ENCODE measurements at regions not wholly inside any gene's neighbourhood (a gene's known extent, or its start where the extent isn't known, plus 50 kb on each side); places are given as distances from the start of the nearest gene placed in this dataset.
"Not testable (repeated sequence)": the region's sequence is repeated elsewhere in the genome, so short reads cannot be mapped to it uniquely, and the experiment has no call there.

DNA sequence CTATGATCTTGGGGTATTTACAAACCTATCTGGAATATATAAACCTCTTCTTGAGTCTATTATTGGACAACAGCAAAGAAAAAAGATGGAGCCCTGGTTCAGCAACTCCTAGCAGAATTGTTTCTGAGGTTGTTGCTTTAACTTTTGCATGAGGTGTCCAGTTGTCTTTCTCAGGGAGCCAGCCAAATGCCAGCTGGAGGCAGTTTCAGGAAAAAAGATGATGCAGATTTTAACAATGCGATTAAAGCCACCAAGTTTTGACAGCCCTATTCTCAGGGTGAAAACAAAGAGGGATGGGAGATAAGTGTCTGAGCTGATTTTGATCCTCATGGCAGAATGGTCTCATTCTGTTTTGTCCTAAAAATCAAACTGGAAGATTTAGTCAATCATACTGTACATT, 181.6 kb upstream of the RASGRP1 start:
- no peak for DNase-seq

DNA sequence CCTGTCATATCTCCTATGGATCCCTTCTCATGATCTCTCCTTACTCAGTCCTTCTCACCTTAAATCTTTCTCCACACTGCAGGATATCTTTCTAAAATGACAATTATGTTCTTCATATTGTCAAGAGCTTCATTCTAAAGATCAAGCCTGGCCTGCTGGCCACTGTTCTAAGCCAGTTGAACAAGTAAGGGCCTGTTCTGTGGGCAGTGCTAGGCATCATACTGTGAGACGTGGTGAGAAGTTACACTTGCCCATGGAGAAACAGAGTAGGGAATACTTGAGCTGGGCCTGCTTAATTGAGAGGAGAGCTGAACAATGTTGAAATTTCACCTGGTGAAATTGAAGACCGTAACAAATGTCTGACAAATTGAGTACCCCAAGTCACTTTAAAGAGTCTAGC, 184.1 kb upstream of the RASGRP1 start:
- no peak for DNase-seq

DNA sequence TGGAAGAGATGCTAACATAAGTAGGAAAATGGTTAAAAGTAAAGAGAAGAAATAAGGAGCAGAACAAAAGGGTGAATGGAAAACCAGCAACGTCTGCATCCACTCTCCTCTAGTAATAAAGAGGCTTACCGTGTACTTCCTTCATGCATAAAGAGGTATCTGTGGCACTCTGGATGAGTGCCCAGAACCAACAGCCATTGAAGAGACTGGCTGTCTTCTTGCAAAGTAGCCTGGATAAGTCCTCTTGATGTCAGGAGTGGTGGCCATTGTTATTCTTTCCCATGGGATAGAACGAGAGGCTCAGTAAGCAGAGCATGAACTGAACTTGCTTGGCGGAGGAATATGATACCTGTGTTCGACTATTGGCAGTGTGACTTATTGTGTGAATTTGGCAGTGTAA, 186.2 kb upstream of the RASGRP1 start:
- no peak for DNase-seq

GRCh38 chr15:38755718-38756117, 191.1 kb upstream of the RASGRP1 start:
- no peak for DNase-seq

GRCh38 chr15:38756441-38756840, 191.8 kb upstream of the RASGRP1 start:
- DNase-seq = no peak

DNA sequence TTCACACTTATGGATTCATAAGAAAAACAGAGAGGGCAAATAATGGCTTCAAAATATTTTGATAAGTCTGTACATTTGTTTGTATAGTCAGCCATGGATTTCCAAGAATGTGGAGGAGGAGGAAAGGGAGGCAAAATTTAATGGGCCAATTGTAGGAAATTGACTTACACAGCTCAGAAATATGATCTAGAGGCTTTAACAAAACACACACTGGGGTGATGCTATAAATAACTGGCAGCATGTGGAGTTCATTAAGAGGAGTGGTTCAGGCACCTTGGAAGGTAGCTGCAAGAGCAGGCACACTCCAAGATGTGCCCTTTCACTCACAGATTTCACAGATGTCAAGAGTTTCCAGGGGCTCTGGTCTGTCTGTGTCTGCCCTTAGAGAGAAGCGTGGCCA, 193.4 kb upstream of the RASGRP1 start:
- no peak for DNase-seq

GRCh38 chr15:38761681-38762080, 197.1 kb upstream of the RASGRP1 start:
- no peak for DNase-seq

DNA sequence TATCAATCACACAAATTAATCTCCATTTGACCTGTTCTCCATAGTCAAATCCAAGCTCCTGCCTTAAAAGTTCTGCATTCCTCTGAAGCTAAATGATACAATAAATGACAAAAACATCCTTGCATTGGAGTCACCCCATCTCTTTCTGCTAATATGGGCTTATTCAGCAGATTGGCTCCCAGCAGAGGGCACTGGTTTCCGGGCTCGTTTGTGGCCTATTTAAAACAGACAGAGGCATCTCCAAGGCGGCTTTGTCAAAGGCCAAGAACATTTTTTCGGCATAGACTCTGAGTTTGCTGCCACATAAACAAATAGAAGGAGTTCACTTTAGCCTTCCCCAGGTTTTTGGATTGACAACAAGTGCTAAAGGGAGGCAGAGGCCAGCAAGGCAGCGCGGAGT, 204.4 kb upstream of the RASGRP1 start:
- no peak for DNase-seq

DNA sequence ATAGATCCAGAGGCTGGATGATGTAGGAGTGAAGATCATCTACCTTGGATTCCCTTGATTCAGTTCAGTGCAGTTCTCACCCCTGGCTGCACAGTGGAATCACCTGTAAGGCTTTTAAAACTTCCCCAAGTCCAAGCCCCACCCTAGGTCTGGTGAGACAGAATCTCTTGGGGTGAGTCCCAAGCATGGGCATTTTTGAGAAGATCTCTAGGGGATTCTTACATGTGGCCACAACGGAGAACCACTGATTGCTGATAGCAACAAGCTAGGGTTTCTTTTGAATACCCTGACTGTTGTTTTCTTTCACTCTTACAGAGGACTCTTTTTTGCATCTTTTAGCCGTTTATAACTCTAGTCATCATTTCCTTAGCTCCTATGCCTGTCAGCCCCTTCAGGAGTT, 204.9 kb upstream of the RASGRP1 start:
- DNase-seq = no peak

DNA sequence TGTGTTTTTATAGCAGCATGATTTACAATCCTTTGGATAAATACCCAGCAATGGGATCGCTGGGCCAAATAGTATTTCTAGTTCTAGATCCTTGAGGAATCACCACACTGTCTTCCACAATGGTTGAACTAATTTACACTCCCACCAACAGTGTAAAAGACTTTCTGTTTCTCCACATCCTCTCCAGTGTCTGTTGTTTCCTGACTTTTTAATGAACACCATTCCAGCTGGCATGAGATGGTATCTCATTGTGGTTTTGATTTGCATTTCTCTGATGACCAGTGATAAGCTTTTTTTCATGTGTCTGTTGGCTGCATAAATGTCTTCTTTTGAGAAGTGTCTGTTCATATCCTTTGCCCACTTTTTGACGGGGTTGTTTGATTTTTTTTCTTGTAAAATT, 209.5 kb upstream of the RASGRP1 start:
- DNase-seq = not testable (repeated sequence)

DNA sequence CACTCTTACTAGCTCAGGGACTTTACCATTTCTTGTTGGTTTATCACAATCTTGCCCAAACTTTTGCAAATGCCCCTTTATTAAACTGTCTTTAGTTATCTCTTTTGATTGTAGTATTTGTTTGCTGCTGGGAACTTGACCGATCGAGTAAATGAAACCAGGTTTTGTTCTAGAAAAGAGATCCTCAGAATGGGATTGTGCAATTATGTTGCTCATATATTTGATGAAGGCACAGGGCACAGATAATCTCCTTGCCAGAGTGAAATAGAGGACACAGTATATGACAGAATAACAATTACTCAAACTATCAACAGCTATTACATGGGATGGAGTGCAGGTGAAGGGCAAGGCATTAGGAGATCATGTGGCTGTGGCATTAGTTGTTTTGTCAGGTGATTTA, 216.6 kb upstream of the RASGRP1 start:
- DNase-seq = no peak

DNA sequence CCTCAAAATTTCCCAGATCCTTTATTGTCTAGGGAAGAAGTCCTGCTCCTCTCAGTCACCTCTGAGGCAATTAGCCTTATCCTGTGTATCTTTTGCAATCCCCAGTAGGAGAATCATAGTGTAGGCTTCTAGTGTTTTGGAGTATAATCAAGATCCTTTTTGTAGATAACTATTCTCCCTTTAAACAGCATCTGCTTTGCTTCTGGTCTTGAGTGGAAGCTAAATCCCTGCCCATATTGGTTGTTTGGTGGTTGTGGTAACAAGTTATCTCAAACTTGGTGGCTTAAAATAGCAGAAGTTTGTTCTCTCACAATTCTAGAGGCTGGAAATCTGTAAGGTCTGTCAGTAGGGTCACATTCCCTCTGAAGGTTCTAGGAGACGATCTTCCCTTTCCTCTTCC, 217.5 kb upstream of the RASGRP1 start:
- no peak for DNase-seq

GRCh38 chr15:38788918-38789317, 224.3 kb upstream of the RASGRP1 start:
- no peak for DNase-seq

DNA sequence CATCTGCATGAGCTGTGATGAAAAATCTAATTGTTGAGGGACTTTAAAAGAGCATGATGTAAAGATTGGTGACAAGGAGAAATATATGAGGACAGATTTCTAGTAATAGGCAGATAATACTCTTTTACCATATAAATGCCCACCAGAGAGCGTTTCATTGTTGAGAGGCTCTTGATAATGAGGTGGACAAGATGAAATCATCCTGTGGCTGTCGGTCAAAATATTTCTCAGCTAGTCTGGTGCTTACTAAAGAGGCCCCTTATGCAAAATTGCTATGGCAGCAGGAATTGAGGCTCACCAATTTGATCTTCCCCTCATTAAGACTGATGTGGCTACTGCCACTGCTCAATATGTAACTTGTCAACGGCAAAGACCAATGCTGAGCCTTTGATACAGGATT, 225.0 kb upstream of the RASGRP1 start:
- DNase-seq = no peak

DNA sequence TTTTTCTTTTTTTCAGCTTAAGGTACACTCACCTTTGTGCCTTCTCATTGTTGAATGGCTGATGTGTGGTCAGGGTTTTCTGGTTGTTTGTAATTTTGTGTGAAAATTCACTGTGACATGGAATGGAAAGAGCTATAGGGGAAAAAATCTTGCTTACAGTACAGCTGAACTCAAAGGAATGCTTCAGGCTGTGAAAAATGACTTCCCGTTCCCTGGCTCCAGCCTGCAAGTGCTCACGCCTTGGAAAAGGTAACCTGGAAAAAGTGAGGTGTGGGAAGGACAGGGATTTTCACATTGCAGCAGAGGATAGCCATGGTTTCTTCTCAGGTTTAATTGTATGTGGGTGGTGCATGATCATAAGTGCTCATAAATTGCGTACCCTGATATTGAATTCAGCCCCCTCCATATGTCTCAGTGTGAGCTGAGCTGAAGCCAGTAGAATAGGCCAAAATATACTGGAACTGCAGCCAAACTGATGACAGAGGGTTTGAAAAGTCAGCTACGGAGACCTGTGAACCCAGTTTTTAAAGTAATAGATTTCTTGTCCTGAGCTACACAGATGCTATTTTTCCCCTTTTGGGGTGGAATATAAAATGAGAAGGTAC, 228.7 kb upstream of the RASGRP1 start:
- DNase-seq = no peak

DNA sequence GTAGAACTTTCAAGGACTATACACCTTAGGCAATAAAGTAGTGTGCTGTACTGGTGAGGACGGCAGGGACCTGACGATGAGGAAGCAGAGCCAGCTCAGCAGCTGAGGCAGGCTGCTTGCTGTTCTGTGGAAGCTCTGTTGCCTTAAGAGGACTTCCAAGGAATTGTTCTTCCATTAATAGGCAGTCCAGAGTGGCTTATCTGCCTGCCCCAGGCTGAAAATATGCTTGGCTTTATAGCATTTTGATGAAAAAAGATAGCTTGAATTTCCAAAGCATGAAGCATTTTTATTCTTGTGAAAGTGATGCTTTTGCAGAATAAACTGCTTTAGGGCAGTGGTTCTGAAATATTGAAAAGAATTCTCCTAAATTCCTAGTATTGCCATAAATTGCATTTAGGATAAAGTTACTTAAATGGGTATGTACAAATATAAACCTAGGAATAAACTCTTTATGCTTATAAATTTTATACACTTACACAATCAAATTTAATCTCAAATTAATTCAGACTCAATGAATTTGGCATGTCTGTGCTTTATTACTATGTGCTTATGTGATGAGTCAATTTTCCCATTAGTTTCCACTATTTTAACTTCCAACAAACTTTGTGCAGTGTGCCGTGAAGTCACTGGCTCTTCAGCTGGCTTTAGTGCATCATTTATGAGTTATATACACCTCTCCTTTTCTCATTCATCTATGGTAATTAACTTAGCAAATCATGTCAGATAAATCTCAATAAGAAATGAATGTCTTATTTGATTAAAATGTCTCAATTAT, 231.0 kb upstream of the RASGRP1 start:
- no peak for DNase-seq

DNA sequence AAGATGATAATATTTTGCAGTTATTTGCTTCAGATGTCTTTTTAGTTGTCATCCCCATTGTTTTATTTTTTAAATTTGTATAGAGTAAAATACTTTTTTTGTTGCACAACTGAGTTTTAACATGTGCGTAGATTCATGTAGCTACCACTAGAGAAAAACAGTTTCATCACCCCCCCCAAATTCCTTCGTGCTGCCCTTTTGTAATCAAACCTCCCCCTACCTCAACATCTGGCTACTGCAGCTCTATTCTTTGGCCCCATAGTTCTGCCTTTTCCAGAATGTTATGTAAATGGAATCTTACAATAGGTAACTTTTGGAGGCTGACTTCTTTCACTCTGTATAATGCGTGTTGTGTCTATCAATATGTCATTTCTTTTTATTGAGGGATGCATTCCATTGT, 232.0 kb upstream of the RASGRP1 start:
- DNase-seq = no peak

DNA sequence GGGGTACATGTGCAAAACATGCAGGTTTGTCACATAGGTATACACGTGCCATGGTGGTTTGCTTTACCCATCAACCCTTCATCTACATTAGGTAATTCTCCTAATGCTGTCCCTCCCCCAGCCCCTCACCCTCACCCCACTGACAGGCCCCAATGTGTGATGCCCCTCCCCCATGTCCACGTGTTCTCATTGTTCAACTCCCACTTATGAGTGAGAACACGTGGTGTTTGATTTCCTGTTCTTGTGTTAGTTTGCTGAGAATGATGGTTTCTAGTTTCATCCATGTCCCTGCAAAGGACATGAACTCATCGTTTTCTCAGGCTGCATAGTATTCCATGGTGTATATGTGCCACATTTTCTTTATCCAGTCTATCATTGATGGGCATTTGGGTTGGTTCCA, 232.9 kb upstream of the RASGRP1 start:
- DNase-seq = not testable (repeated sequence)

- not testable (repeated sequence) for DNase-seq
These were observed 234.6 kb upstream of the RASGRP1 start for GRCh38 chr15:38799202-38799601.

DNA sequence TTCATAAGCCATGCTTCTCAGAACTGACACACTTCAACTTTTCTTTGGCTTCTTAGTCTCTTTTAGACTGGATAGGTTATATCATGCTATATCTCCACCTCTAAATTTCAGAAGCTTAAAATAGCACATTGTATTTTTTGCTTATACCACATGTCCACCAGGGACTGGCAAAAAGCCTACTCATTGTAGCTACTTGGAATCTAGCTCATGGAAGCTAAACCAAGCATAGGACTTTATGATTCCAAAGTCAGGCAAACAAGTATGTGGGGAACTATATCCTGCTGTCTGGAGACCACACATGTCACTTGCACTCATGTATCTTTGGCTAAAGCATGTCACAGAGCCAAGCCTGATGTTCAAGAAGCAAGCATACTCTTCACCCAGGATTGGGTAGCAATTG, 245.0 kb upstream of the RASGRP1 start:
- DNase-seq = no peak

DNA sequence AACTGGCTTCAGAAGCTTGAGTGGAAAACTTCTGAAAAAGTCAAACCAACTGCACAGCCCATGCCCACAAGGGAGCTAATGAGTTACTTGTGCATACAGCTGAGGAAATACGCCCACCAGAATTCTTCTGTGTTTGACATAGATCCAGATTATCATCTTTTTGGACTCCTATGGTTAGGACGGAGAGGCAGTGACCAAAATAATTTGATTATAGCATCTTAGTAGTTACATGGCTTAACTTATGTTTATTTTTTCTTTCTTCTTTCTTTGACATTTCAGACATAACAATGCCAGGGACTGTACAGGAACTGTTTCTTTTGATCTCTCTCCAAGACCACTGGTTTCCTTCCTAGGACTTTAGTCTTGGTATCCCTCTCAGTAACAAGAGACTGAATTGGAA, 246.1 kb upstream of the RASGRP1 start:
- no peak for DNase-seq

- not testable (repeated sequence) for DNase-seq
These were observed 249.6 kb upstream of the RASGRP1 start for GRCh38 chr15:38814254-38814653.

GRCh38 chr15:38814891-38815290, 250.3 kb upstream of the RASGRP1 start:
- no peak for DNase-seq

- DNase-seq = peak in 1 of 2 experiments; percentile 1
These were observed 253.0 kb upstream of the RASGRP1 start for GRCh38 chr15:38817427-38818156.
